ENCODE measurements at regions not wholly inside any gene's neighbourhood (a gene's known extent, or its start where the extent isn't known, plus 50 kb on each side); places are given as distances from the start of the nearest gene placed in this dataset.
"Not testable (repeated sequence)": the region's sequence is repeated elsewhere in the genome, so short reads cannot be mapped to it uniquely, and the experiment has no call there.

GRCh38 chr14:89514601-89515000 is 97.6 kb upstream of the FOXN3 start:
- DNase-seq, result no peak

- no peak for DNase-seq
Measured at GRCh38 chr14:89509891-89510290, 92.9 kb upstream of the FOXN3 start.

GRCh38 chr14:89508863-89509262 is 91.8 kb upstream of the FOXN3 start:
- DNase-seq, result no peak

GRCh38 chr14:89507926-89508460 is 91.0 kb upstream of the FOXN3 start:
- DNase-seq, result no peak

GRCh38 chr14:89507521-89507920 is 90.5 kb upstream of the FOXN3 start:
- no peak for DNase-seq

- DNase-seq, result not testable (repeated sequence)
Measured at GRCh38 chr14:89506891-89507452, 89.9 kb upstream of the FOXN3 start.

GRCh38 chr14:89504602-89505313 is 87.7 kb upstream of the FOXN3 start:
- no peak for DNase-seq

- DNase-seq, result no peak
Measured at GRCh38 chr14:89504091-89504490, 87.1 kb upstream of the FOXN3 start.

- DNase-seq, result no peak
Measured at GRCh38 chr14:89503431-89503996, 86.5 kb upstream of the FOXN3 start.

- no peak for DNase-seq
Measured at GRCh38 chr14:89502966-89503365, 85.9 kb upstream of the FOXN3 start.

GRCh38 chr14:89501381-89501780 is 84.3 kb upstream of the FOXN3 start:
- DNase-seq, result no peak

GRCh38 chr14:89500303-89500702 is 83.3 kb upstream of the FOXN3 start:
- no peak for DNase-seq

GRCh38 chr14:89498878-89499277 is 81.8 kb upstream of the FOXN3 start:
- no peak for DNase-seq

- DNase-seq, result no peak
Measured at GRCh38 chr14:89495718-89496117, 78.7 kb upstream of the FOXN3 start.

GRCh38 chr14:89493877-89494634 is 77.0 kb upstream of the FOXN3 start:
- no peak for DNase-seq

GRCh38 chr14:89493406-89493805 is 76.4 kb upstream of the FOXN3 start:
- no peak for DNase-seq

- DNase-seq, result no peak
Measured at GRCh38 chr14:89491711-89492381, 74.8 kb upstream of the FOXN3 start.

- DNase-seq, result no peak
Measured at GRCh38 chr14:89490466-89490865, 73.4 kb upstream of the FOXN3 start.

- no peak for DNase-seq
Measured at GRCh38 chr14:89489761-89490437, 72.9 kb upstream of the FOXN3 start.

- no peak for DNase-seq
Measured at GRCh38 chr14:89486961-89487360, 69.9 kb upstream of the FOXN3 start.

- DNase-seq, result no peak
Measured at GRCh38 chr14:89486505-89486904, 69.5 kb upstream of the FOXN3 start.

- no peak for DNase-seq
Measured at GRCh38 chr14:89485264-89485663, 68.2 kb upstream of the FOXN3 start.
